ENCODE measurements at regions not wholly inside any gene's neighbourhood (a gene's known extent, or its start where the extent isn't known, plus 50 kb on each side); places are given as distances from the start of the nearest gene placed in this dataset.

DNA sequence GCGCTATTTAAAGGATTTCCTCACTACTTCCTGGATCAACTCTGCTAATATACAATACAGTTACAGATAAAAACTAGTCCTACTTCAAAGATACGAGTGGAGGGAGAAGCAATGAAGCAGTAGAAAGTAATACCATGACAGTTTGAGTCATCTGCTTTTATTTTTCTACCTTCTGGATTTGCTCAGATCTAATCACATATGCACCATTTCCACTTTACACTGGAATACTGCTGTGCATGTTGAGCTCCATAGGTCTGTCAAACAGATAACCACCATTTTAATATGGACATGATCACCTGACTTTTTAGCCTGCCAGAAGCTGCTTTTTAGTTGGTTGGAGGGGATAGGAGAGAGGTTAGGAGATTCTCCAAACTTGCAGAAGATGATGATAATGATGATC lies 92.5 kb downstream of the MMUT start:
- no peaks in the 10 kb centered on the region for H3K9me2 ChIP-seq (ENCODE audit: low read depth, low read length)
- no peaks in the 10 kb centered on the region for H3K9me3 ChIP-seq (ENCODE audit: low read length)
- no peaks in the 10 kb centered on the region for H3K27me3 ChIP-seq (ENCODE audit: insufficient read depth, low read length)
- no peaks in the 10 kb centered on the region for H3K4me1 ChIP-seq (ENCODE audit: insufficient read depth, low read length, severe bottlenecking)
- H3K9ac ChIP-seq (ENCODE audit: low read length), result no peak overlapping the region
- no peaks in the 10 kb centered on the region for H3F3A ChIP-seq (ENCODE audit: insufficient read depth, low read length)
- no peak overlapping the region for H3K27ac ChIP-seq (ENCODE audit: low read depth, low read length, poor library complexity, severe bottlenecking)
- H3K4me2 ChIP-seq (ENCODE audit: low read length), result no peak overlapping the region
- no peaks in the 10 kb centered on the region for H3K36me3 ChIP-seq (ENCODE audit: insufficient read depth, low read length)
- no peaks in the 10 kb centered on the region for H3K79me2 ChIP-seq (ENCODE audit: insufficient read depth, low read length)
- H4K20me1 ChIP-seq (ENCODE audit: insufficient read depth, low read length), result no peaks in the 10 kb centered on the region
- TF ChIP-seq, protein P1, sequence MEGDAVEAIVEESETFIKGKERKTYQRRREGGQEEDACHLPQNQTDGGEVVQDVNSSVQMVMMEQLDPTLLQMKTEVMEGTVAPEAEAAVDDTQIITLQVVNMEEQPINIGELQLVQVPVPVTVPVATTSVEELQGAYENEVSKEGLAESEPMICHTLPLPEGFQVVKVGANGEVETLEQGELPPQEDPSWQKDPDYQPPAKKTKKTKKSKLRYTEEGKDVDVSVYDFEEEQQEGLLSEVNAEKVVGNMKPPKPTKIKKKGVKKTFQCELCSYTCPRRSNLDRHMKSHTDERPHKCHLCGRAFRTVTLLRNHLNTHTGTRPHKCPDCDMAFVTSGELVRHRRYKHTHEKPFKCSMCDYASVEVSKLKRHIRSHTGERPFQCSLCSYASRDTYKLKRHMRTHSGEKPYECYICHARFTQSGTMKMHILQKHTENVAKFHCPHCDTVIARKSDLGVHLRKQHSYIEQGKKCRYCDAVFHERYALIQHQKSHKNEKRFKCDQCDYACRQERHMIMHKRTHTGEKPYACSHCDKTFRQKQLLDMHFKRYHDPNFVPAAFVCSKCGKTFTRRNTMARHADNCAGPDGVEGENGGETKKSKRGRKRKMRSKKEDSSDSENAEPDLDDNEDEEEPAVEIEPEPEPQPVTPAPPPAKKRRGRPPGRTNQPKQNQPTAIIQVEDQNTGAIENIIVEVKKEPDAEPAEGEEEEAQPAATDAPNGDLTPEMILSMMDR (IDR thresholded peaks at IDR 0.05; ENCODE audit: low read length), result no peak
- no peak for TF ChIP-seq EZH2 (IDR thresholded peaks at IDR 0.05; ENCODE audit: borderline replicate concordance, low read length)
- no peak overlapping the region for H2AFZ ChIP-seq (ENCODE audit: low read length)
- H3K4me3 ChIP-seq (ENCODE audit: low read depth, low read length, poor library complexity, severe bottlenecking), result no peak overlapping the region

DNA sequence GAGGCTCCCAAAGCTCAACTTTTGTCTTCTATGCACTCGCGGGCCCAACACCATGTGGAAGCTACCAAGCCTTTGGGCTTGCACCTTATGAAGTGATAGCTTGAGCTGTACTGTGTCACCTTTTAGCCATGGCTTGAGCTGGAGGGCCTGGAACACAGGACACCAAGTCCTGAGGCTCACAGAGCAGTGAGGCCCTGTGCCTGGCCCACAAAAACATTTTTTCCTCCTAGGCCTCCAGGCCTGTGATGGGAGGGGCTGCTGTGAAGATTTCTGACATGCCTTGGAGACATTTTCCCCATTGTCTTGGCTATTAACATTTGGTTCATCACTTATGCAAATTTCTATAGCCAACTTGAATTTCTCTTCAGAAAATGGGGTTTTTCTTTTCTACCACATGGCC lies 96.5 kb downstream of the MMUT start:
- no peak for TF ChIP-seq EZH2 (IDR thresholded peaks at IDR 0.05; ENCODE audit: borderline replicate concordance, low read length)
- TF ChIP-seq, protein P1 (IDR thresholded peaks at IDR 0.05; ENCODE audit: low read length), result no peak
- no peaks in the 10 kb centered on the region for H3K4me1 ChIP-seq (ENCODE audit: insufficient read depth, low read length, severe bottlenecking)
- no peak overlapping the region for H3K4me3 ChIP-seq (ENCODE audit: low read depth, low read length, poor library complexity, severe bottlenecking)
- no peak overlapping the region for H3K27ac ChIP-seq (ENCODE audit: low read depth, low read length, poor library complexity, severe bottlenecking)
- no peaks in the 10 kb centered on the region for H3K36me3 ChIP-seq (ENCODE audit: insufficient read depth, low read length)
- H4K20me1 ChIP-seq (ENCODE audit: insufficient read depth, low read length), result no peaks in the 10 kb centered on the region
- H3K9me2 ChIP-seq (ENCODE audit: low read depth, low read length), result no peaks in the 10 kb centered on the region
- H3K79me2 ChIP-seq (ENCODE audit: insufficient read depth, low read length), result no peaks in the 10 kb centered on the region
- no peak overlapping the region for H3K9ac ChIP-seq (ENCODE audit: low read length)
- no peaks in the 10 kb centered on the region for H3F3A ChIP-seq (ENCODE audit: insufficient read depth, low read length)
- no peaks in the 10 kb centered on the region for H3K9me3 ChIP-seq (ENCODE audit: low read length)
- no peak overlapping the region for H3K4me2 ChIP-seq (ENCODE audit: low read length)
- no peak overlapping the region for H2AFZ ChIP-seq (ENCODE audit: low read length)
- no peaks in the 10 kb centered on the region for H3K27me3 ChIP-seq (ENCODE audit: insufficient read depth, low read length)

DNA sequence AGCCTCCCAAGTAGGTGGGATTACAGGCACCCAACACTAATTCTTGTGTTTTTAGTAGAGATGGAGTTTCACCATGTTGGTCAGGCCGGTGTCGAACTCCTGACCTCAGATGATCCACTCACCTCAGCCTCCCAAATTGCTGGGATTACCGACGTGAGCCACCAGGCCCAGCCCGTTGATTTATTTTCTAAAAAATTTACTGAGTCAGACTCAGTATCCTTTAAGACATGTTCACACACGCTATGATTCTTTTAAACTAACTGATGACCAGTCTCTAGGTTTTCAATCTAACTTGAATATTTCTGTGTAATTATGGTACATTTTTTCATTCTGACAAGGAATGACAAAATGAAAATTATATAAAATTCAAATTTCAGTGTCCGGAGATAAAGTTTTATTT lies 114.5 kb downstream of the MMUT start:
- Histone ChIP-seq H3K9me2 (ENCODE audit: low read depth, low read length) (no peaks in the 10 kb centered on the region), H3K36me3 (ENCODE audit: insufficient read depth, low read length) (no peaks in the 10 kb centered on the region), H3K9ac (ENCODE audit: low read length) (no peak overlapping the region), H3K4me1 (ENCODE audit: insufficient read depth, low read length, severe bottlenecking) (no peaks in the 10 kb centered on the region), H2AFZ (ENCODE audit: low read length) (no peak overlapping the region), H3F3A (ENCODE audit: insufficient read depth, low read length) (no peaks in the 10 kb centered on the region), H3K27me3 (ENCODE audit: insufficient read depth, low read length) (no peaks in the 10 kb centered on the region), H3K79me2 (ENCODE audit: insufficient read depth, low read length) (no peaks in the 10 kb centered on the region), H3K27ac (ENCODE audit: low read depth, low read length, poor library complexity, severe bottlenecking) (no peak overlapping the region), H4K20me1 (ENCODE audit: insufficient read depth, low read length) (no peaks in the 10 kb centered on the region), H3K4me2 (ENCODE audit: low read length) (no peak overlapping the region), H3K9me3 (ENCODE audit: low read length) (no peaks in the 10 kb centered on the region), H3K4me3 (ENCODE audit: low read depth, low read length, poor library complexity, severe bottlenecking) (no peak overlapping the region)
- TF ChIP-seq, protein P1 (IDR thresholded peaks at IDR 0.05; ENCODE audit: low read length), result no peak
- no peak for TF ChIP-seq EZH2 (IDR thresholded peaks at IDR 0.05; ENCODE audit: borderline replicate concordance, low read length)

Data from OCI-LY1 (cell line).